ENCODE measurements at regions not wholly inside any gene's neighbourhood (a gene's known extent, or its start where the extent isn't known, plus 50 kb on each side); places are given as distances from the start of the nearest gene placed in this dataset.

- no peaks in the 10 kb centered on the region for H3K36me3 ChIP-seq
- H3K4me3 ChIP-seq, result no peak overlapping the region
- H3K27ac ChIP-seq, result no peak overlapping the region
- peaks cover 4% of the 10 kb centered on the region for H3K4me1 ChIP-seq
- H3K27me3 ChIP-seq, result no peaks in the 10 kb centered on the region
- no peak overlapping the region for H3K9ac ChIP-seq
- no peaks in the 10 kb centered on the region for H4K20me1 ChIP-seq
- H3K4me2 ChIP-seq, result no peak overlapping the region
- TF ChIP-seq Cebpa-rat (IDR thresholded peaks at IDR 0.05), result no peak
- no peaks in the 10 kb centered on the region for H3K9me3 ChIP-seq
These were observed 260.2 kb downstream of the TMEM38B start for GRCh38 chr9:105954517-105954916.

GRCh38 chr9:105957830-105958229, 263.5 kb downstream of the TMEM38B start:
- no peaks in the 10 kb centered on the region for H3K36me3 ChIP-seq
- H3K9ac ChIP-seq, result no peak overlapping the region
- no peak for TF ChIP-seq Cebpa-rat (IDR thresholded peaks at IDR 0.05)
- no peak overlapping the region for H3K27ac ChIP-seq
- H3K27me3 ChIP-seq, result no peaks in the 10 kb centered on the region
- H4K20me1 ChIP-seq, result no peaks in the 10 kb centered on the region
- H3K4me2 ChIP-seq, result no peak overlapping the region
- no peaks in the 10 kb centered on the region for H3K9me3 ChIP-seq
- no peak overlapping the region for H3K4me3 ChIP-seq
- peaks cover 11% of the 10 kb centered on the region for H3K4me1 ChIP-seq

DNA sequence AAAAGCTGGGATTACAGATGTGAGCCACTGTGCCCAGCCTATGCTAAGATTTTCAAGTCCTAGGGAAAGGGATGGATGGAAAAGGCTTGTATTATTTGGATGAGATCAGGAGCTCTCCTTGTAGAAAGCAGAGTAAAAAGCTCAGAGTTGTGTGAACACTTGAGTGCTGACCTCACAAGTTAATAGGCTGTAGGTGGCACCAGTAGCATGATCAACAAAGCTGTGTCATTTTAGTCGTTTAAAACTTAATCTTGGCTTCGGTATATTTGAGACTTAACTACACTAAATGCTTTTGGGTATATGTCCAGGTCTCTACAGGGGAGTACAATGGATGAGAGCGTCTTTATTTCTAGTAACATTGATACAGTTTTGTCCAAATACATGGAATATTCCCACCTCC, 264.2 kb downstream of the TMEM38B start:
- no peak overlapping the region for H3K4me3 ChIP-seq
- H3K27ac ChIP-seq, result no peak overlapping the region
- no peaks in the 10 kb centered on the region for H3K9me3 ChIP-seq
- H3K36me3 ChIP-seq, result no peaks in the 10 kb centered on the region
- no peak overlapping the region for H3K9ac ChIP-seq
- H3K4me1 ChIP-seq, result peaks cover 18% of the 10 kb centered on the region
- no peaks in the 10 kb centered on the region for H4K20me1 ChIP-seq
- H3K27me3 ChIP-seq, result no peaks in the 10 kb centered on the region
- no peak for TF ChIP-seq Cebpa-rat (IDR thresholded peaks at IDR 0.05)
- H3K4me2 ChIP-seq, result no peak overlapping the region

DNA sequence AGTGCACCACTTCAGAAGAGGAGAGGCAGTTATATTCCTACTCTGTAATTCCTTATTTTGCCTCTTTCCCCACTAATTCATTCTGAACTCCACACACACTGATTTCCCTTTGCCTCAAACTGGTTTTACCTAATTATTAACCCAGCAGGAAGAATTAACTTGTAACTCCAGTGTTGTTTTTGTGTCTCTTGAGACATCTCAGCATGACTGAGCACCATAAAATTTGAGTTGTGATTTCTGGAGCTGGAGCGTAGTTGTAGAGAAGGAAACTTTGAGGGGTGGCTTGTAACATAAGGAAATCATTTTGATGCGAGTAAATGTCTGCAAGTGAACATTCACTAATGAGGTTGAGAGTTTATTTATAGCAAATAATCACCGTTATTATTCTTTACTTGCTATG, 265.2 kb downstream of the TMEM38B start:
- no peaks in the 10 kb centered on the region for H3K9me3 ChIP-seq
- H3K27ac ChIP-seq, result no peak overlapping the region
- no peaks in the 10 kb centered on the region for H3K36me3 ChIP-seq
- no peak overlapping the region for H3K9ac ChIP-seq
- no peaks in the 10 kb centered on the region for H3K27me3 ChIP-seq
- TF ChIP-seq Cebpa-rat (IDR thresholded peaks at IDR 0.05), result no peak
- H4K20me1 ChIP-seq, result no peaks in the 10 kb centered on the region
- H3K4me2 ChIP-seq, result peak overlapping the region; percentile 42
- H3K4me3 ChIP-seq, result no peak overlapping the region
- peaks cover 28% of the 10 kb centered on the region for H3K4me1 ChIP-seq

- Histone ChIP-seq H3K36me3 (no peaks in the 10 kb centered on the region), H3K27ac (peak overlapping the region; percentile 56; the same call in 1 of the 2 replicates), H3K9me3 (no peaks in the 10 kb centered on the region), H4K20me1 (no peaks in the 10 kb centered on the region), H3K4me3 (no peak overlapping the region), H3K4me1 (peaks cover 31% of the 10 kb centered on the region), H3K27me3 (no peaks in the 10 kb centered on the region), H3K4me2 (peak overlapping the region; percentile 61), H3K9ac (peak overlapping the region; percentile 30; the same call in 1 of the 2 replicates)
- no peak for TF ChIP-seq Cebpa-rat (IDR thresholded peaks at IDR 0.05)
These were observed 269.2 kb downstream of the TMEM38B start for GRCh38 chr9:105963343-105964099.

DNA sequence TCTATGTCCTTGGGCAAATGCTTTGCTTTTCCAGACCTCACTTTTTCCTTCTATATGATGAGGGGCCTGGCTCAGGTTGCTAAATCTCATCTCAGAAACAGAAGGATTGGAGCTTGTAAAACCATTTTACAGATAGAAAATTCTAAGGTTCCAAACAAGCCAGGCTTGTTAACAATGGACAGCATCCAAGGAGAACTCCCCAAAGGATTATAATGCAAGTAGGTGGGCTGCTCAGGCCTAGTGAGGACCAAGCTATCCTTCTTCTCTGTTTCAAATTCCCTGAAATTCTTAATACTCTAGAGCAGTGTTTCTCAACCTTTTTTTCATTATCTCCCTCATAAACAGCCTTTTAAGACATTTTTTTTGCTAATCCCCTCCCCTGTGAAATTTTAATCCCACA, 269.8 kb downstream of the TMEM38B start:
- TF ChIP-seq Cebpa-rat (IDR thresholded peaks at IDR 0.05), result no peak
- peaks cover 31% of the 10 kb centered on the region for H3K4me1 ChIP-seq
- H3K9ac ChIP-seq, result peak overlapping the region; percentile 30; the same call in 1 of the 2 replicates
- peak overlapping the region; percentile 56; the same call in 1 of the 2 replicates for H3K27ac ChIP-seq
- H3K4me2 ChIP-seq, result peak overlapping the region; percentile 61
- no peak overlapping the region for H3K4me3 ChIP-seq
- no peaks in the 10 kb centered on the region for H3K9me3 ChIP-seq
- no peaks in the 10 kb centered on the region for H3K27me3 ChIP-seq
- H4K20me1 ChIP-seq, result no peaks in the 10 kb centered on the region
- H3K36me3 ChIP-seq, result no peaks in the 10 kb centered on the region

GRCh38 chr9:105966834-105967233, 272.5 kb downstream of the TMEM38B start:
- Histone ChIP-seq H3K4me3 (no peak overlapping the region), H3K4me1 (peaks cover 22% of the 10 kb centered on the region), H3K27me3 (no peaks in the 10 kb centered on the region), H3K4me2 (no peak overlapping the region), H3K9ac (no peak overlapping the region), H4K20me1 (no peaks in the 10 kb centered on the region), H3K9me3 (no peaks in the 10 kb centered on the region), H3K27ac (no peak overlapping the region), H3K36me3 (no peaks in the 10 kb centered on the region)
- no peak for TF ChIP-seq Cebpa-rat (IDR thresholded peaks at IDR 0.05)

DNA sequence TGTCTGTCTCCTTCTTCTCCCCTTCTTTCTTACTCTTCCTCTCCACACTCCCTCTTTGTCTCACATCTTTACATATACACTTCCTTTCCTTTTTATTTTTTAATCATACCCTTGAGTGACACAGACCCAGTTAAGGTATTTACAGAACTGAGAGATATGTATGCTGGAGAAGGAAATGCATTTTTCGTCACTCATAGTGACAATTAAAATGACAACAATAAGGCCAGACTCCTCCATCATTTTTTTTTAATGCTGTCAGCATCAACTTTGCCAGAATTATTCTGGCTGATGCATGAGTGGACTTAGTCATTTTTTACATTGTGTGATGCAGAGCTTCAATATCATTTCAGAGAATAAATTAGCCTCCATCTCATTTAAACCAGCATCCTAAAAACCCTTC, 272.9 kb downstream of the TMEM38B start:
- H3K4me2 ChIP-seq, result no peak overlapping the region
- no peak overlapping the region for H3K4me3 ChIP-seq
- no peaks in the 10 kb centered on the region for H3K36me3 ChIP-seq
- no peak for TF ChIP-seq Cebpa-rat (IDR thresholded peaks at IDR 0.05)
- H3K27ac ChIP-seq, result no peak overlapping the region
- H3K4me1 ChIP-seq, result peaks cover 26% of the 10 kb centered on the region
- no peak overlapping the region for H3K9ac ChIP-seq
- H3K27me3 ChIP-seq, result no peaks in the 10 kb centered on the region
- H3K9me3 ChIP-seq, result no peaks in the 10 kb centered on the region
- no peaks in the 10 kb centered on the region for H4K20me1 ChIP-seq

DNA sequence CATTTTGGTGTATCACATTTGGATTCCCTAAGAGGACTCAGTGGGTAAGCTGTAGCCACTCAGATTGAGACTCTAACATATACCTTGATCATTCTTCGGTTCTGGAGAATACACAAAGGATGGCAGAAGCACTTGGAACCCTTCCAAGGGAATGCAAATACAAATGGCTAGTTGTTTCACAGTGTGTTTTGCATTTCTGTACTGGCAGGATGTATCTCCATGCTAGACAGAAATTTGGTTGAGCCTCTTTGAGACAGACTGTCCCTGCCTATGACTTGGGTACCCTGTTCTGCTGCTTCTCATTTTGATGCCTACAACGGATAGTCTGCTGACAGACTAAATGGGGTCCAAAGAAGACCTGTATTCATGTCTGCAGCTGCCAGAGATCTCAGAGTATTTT, 273.5 kb downstream of the TMEM38B start:
- peaks cover 30% of the 10 kb centered on the region for H3K4me1 ChIP-seq
- no peaks in the 10 kb centered on the region for H3K36me3 ChIP-seq
- no peak overlapping the region for H3K4me2 ChIP-seq
- H4K20me1 ChIP-seq, result no peaks in the 10 kb centered on the region
- H3K4me3 ChIP-seq, result no peak overlapping the region
- H3K27ac ChIP-seq, result no peak overlapping the region
- no peak overlapping the region for H3K9ac ChIP-seq
- no peak for TF ChIP-seq Cebpa-rat (IDR thresholded peaks at IDR 0.05)
- no peaks in the 10 kb centered on the region for H3K9me3 ChIP-seq
- H3K27me3 ChIP-seq, result no peaks in the 10 kb centered on the region

DNA sequence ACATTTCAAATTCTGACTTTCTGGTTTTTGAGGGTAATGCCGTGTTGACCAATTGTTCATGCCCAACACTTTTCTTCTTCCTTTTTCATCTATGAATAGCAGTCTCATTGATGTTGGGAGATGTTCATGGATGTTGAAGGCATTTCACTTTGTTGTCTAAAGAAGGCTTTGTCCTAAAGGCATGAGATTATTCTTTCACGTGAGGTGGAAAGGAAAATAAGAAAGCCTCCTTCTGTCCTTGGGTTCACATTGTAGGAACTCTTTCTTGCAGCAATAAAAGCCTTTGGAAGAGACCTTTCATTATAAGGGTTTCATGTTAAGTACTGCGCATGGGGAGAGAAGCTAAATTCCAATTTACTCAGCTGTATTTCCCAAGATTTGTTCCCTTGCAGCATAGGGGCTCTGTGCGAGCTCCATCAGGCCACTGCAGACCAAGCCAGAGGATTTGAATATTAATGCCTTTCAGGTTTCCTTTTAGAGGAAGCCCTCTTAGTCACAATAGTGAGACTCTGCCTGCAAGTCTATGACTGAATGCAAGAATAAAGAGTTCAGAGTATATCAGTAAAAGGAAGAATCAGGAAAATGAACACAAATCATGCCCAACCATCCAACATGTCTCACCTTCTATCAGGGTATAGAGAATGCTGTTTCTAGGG, 274.6 kb downstream of the TMEM38B start:
- H3K27me3 ChIP-seq, result no peaks in the 10 kb centered on the region
- H3K4me3 ChIP-seq, result no peak overlapping the region
- H3K36me3 ChIP-seq, result no peaks in the 10 kb centered on the region
- no peak overlapping the region for H3K27ac ChIP-seq
- H3K4me1 ChIP-seq, result peaks cover 25% of the 10 kb centered on the region
- H3K4me2 ChIP-seq, result no peak overlapping the region
- TF ChIP-seq Cebpa-rat (IDR thresholded peaks at IDR 0.05), result no peak
- H3K9me3 ChIP-seq, result no peaks in the 10 kb centered on the region
- no peaks in the 10 kb centered on the region for H4K20me1 ChIP-seq
- no peak overlapping the region for H3K9ac ChIP-seq
